Stimulated activated CD4-positive, alpha-beta T cell treated with anti-CD3 and anti-CD28 coated beads, Interleukin-4, amount 100 ng/mL, for 48 hours (primary cell): ENCODE measurements at regions not wholly inside any gene's neighbourhood (a gene's known extent, or its start where the extent isn't known, plus 50 kb on each side); places are given as distances from the start of the nearest gene placed in this dataset.

Experiments
- DNase-seq, 2 donors: peaks; one replicate each; pipeline ENCODE4 v3.0.0-alpha.2; 2020; ENCODE audit warnings: low read depth in 2 of 2

- no peak for DNase-seq
Measured at GRCh38 chr6:9614778-9615177, 800.1 kb downstream of the TFAP2A start.

DNA sequence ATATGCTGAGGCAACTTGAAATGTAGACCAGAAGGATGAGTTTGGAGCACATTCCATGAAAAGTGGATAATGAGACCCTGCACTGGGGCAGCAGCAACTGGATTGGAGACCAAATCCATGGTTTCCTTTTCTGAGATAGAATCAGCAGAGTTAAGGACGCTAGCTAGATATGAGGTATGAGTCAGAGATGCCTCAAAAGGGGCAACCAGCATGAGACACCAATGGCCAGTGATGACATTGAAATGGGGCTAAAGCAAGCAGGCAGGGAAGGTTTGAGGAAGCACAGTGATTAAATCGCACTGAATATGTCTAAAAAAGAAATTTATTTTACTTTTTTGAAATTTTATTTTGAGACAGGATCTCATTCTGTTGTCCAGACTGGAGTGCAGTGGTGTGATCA lies 802.4 kb downstream of the TFAP2A start:
- no peak for DNase-seq

DNA sequence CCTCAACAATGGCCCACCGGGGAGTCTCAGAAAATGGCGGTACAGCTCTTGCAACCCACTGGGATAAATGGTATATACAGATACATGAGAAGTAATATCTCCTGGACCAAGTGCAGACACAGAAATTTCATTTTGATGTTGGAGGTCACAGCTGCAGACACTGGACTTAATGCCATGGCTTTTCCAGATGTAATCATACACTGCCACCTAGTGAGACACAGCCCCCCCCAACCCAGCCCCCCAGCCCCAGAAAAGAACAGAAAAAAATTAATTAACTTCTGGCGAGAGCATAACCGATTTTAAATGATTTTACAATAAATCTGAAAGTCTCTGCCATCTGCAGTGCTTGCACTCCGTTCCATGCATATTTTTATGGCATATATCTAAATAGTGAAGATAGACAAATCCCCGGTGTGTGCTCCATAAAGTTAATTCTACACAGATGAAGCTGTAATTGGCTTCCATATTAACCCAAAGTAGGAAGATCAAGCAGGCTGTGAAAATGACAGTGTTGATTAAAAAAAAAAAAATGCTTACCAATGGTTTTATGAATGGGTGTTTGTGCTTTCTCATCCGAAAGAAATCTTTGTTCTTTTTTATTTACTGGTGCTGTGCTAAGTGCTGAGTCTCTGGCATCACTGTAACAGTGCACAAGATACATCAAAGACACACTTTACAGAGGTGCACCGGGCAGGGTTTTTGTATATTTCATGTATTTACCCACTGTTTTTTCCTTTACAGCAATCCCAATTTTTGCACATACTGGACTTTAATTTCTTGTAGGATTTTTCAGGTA lies 804.1 kb downstream of the TFAP2A start:
- DNase-seq, result no peak

DNA sequence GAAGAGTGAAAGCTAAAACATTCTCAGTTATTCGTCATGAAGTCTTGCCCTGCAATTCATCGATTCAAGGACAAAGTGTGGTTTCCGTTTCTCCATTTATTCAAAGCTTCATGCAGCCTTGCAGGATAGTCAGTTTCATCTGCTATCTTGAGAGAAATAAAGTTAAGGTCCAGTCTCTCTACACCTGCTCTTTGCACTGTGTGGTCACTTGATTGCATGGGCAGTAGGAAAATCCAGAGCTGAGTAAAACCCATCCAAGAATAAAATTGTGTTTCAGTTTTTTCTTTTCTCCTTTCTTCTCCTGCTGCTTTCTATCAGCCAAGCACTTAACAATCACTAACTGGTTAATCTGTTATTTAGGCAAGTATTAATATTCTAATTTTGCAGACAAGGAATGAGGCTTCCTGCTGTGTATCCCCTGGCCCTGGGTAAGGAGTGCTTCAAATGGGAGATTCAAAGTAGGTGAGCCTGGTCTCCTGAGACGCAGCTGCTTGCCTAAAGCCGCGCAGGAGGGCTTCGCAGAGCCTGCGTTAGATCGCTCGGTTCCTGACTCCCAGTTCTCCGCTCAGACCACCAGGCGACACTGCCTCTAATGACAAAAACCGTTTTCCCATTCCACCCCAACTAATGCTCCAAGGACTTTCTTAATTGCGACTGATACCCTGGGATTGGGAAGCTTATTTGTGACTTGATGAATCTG lies 808.3 kb downstream of the TFAP2A start:
- DNase-seq, result no peak

DNA sequence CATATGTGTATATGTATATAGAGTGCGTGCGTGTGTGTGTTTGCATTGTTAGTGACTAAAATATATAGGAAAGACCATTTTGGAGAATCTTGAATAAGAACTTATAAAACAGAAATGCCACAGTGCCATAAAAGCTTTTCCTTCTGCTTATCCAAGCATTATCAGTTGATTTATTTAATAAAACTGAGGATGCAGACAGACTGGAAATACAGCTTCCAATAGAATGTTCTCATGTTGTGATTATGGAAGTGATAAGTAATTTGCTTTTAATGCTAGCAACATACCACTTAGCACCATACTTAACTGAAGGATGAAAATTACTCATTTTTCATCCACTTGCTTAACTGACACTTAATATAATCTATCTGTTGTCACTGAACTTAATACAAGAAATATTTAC lies 820.1 kb downstream of the TFAP2A start:
- DNase-seq, result no peak

- DNase-seq, result no peak
Measured at GRCh38 chr6:9593554-9593953, 821.3 kb downstream of the TFAP2A start.

- DNase-seq, result no peak
Measured at GRCh38 chr6:9583753-9584352, 831.0 kb downstream of the TFAP2A start.

DNA sequence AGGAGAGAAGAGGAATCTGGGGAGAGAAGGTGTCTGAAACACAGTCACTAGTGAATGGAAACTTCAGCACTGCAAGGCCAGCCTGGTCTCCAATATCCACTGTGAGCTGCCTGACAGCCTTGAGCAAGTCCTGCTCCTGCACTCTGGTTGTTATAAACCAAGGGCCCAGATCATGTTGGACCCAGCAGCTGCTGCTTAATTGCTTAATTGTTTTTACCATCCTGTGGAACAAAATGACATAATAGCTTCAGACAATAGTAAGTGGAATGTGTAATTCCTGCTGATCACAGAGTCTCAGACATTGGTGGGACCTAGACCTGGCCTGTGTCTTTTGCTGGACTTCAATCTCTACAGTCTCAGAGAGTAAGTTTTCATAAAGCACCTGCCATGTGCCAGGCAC lies 833.7 kb downstream of the TFAP2A start:
- DNase-seq, result no peak

DNA sequence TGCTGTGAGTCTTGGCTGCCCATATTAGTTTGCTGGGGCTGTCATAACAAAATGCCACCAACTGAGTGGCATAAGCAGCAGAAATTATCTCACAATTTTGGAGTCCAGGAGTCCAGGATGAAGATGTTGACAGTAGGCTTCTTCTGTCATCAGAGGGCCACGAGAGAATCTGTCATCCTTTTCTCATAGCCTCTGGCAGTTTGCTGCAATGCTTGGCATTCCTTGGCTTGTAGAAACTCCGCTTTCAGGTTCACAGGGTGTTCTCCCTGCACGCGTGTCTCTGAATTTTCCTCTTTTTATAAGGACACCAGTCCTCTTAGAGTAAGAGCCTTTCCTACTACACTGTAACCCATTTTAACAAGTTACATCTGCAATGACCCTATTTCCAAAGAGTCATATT lies 838.4 kb downstream of the TFAP2A start:
- no peak for DNase-seq

DNA sequence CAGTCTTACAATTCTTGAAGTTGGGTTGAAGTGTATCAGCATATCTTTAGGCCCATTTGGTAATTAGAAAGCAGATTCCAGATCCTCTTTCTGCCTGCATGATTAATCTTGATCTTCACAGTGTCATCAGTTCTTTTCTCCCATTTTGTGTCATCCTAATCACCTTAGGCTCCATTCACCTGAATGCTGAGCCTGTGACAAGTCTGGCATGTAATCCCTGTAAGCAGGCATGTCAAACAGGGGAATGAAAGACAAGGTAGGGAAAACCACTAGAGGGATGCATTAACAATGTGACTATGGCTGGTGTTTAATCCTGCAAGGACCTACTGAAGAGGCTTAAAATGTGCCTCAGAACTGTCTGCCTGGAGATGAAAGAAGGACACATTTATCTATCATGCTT lies 848.8 kb downstream of the TFAP2A start:
- no peak for DNase-seq

DNA sequence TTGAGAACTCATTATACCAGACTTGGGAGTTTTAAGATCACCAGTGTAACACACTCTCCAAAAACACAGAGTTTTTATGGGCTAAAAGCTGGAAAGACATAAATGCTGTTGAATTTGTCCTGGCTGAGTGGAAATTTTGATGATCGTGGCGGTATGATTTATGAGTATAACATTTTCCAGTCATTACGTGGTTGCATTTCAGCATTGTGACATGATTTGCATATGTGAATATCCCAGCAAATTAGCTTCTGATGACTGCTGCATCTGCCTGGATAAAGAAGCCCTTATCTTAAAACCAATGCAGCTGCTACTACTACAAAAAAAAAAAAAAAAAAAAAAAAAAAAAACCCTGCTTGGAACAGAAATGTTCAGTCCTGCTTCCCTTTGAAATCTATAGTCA lies 850.9 kb downstream of the TFAP2A start:
- DNase-seq, result no peak

- DNase-seq, result no peak
Measured at GRCh38 chr6:9563568-9563967, 851.3 kb downstream of the TFAP2A start.

DNA sequence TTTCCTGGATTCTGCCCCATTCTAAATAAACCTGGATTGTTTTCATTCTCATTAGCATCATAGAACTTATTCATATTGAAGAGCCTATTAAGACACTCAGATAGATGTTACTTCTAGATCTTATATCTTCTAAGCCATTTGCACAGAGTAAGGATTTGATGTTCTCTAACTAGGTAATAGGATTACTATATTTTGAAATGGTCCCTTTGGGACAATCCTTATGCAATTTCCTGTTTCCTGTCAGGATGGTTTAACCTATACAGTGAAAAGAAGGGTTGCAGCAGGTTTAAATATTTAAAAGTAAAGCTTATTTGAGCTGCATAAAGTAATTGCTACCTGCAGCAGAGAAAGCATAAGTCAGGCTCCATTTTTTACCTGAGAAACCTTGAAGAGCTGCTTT lies 860.1 kb downstream of the TFAP2A start:
- no peak for DNase-seq

GRCh38 chr6:9554323-9554722 lies 860.6 kb downstream of the TFAP2A start:
- DNase-seq, result no peak

DNA sequence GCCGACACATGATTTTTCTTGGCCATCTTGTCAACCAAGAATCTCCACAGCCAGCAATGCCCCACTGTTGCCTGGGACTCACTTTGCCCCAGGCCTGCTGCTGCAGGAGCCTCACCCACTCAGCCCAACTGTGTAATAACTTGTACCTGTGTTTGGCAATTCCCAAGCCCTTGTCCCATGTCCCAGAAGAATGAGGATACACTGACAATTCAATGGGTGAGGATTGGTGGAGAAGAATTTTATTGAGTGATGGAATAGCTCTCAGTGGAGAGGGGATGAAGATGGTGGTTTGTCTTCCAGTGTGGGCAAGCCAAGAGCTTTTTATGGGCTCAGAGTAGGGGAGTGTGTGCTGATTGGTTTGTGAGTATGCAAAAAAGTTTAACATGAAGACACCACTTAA lies 861.9 kb downstream of the TFAP2A start:
- DNase-seq, result no peak

DNA sequence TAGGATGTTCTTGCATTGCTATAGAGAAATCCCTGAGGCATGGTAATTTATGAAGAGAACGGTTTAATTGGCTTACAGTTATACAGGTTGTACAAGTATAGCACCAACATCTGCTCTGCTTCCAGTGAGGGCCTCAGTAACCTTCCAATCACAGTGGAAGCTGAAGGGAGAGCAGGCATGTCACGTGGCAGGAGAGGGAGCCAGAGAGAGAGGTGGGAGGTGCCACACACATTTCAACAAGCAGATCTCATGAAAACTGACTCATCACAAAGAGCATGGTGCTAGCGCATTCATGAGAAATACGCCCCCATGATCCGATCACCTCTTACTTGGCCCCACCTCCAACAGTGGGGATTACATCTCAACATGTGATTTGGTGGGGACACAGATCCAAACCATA lies 871.2 kb downstream of the TFAP2A start:
- no peak for DNase-seq

DNA sequence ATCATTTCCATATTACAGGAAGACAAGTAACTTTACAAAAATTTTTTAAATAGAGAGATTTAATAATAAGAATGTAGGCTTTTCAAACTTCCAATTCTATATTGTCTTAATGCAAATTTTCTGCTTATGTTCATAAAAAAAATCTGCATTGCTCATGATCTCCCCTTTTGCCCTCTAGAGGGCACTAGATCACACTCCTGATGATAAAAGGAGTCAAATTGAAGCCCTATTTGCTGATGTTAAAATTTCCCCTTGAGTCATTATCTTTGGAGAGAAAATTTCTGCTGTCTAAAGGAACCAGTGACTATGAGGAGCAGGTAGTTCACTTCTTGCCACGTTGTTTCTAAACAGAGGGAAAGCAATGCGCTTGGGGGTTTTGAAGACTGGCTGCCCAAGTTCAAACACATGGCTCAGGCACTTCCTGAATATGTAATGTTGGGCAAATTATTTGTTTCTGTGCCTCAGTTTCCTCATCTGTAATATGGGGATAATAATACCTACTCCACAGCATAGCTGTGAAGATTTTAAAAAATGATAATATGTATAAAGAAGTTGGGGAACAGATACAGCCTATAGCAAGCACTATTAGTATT lies 874.2 kb downstream of the TFAP2A start:
- DNase-seq, result no peak

- DNase-seq, result no peak
Measured at GRCh38 chr6:9540126-9540525, 874.7 kb downstream of the TFAP2A start.

DNA sequence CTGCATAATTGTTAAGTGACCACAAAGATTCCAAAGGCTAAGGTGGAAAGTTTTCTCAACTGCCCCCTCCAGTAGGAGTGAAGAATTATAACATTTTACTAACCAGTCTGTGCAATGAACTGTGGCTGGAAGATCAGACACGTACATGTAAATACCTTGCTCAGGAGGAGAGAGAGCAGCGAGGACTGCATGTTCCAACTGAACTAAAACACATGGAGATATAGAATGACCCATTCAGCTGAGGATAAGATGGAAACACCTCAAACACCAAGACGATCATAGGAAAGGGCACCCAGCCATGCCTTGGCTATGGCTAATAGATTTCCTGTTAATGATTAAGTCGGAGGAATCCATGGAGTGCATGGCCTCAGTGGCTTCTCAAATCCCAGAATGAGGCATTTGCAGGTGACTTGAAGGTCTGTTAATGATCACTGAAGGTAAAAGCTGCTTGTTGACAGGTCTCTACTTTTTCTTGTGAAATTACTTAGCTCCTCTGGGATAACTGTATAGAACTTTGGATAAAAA lies 875.6 kb downstream of the TFAP2A start:
- DNase-seq, result no peak

DNA sequence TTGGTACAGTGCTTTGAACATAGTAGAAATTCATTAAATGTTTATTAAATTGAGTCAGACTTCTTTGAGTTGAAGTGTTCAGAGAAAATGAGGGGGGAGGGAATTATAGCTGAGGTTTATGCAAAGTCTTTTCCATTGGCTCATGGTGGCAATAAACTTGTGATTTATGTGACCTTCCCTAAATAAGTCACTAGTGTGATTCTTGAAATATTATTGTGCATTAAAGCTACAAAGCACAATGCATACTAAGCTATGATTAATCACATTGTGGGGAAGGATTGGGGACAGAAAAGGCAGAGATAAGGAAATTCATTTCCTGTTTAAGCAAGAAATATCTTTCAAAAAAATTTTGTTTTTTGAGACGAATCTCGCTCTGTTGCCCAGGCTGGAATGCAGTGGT lies 877.5 kb downstream of the TFAP2A start:
- DNase-seq, result no peak

DNA sequence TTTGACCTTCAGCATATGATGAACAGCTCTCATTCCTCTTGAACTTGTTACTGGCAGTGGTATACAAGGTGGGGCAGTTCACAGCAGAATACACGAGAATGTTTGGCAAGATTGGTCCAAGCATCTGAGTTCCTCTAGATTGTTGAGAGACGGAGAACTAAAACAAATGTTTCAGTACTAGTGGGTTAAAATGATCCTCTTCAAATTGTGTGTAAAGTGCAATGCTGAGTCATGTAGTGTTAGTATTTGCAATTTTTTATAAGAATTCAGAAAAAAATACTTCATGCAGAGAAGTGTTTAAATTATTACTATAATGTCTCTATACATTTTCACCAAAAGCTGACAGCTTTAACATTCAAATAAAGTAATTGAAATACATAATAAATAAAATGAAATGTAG lies 879.8 kb downstream of the TFAP2A start:
- DNase-seq, result no peak
